ENCODE measurements at regions not wholly inside any gene's neighbourhood (a gene's known extent, or its start where the extent isn't known, plus 50 kb on each side); places are given as distances from the start of the nearest gene placed in this dataset.

GRCh38 chr18:25674183-25674582, 322.2 kb upstream of the ZNF521 start:
- Histone ChIP-seq H3K9me2 (ENCODE audit: insufficient read depth) (no peaks in the 10 kb centered on the region), H3K79me2 (ENCODE audit: low read depth) (no peaks in the 10 kb centered on the region), H4K20me1 (ENCODE audit: insufficient read depth) (no peaks in the 10 kb centered on the region), H3K4me1 (replicated peaks; ENCODE audit: insufficient read depth) (no peaks in the 10 kb centered on the region), H3K4me2 (no peak overlapping the region), H2AFZ (no peak overlapping the region), H3K27ac (no peak overlapping the region), H3K9me3 (ENCODE audit: insufficient read depth, low read depth) (no peaks in the 10 kb centered on the region), H3K27me3 (ENCODE audit: insufficient read depth, low read depth) (no peaks in the 10 kb centered on the region), H3F3A (ENCODE audit: insufficient read depth, low read depth) (no peaks in the 10 kb centered on the region), H3K36me3 (ENCODE audit: low read depth) (no peaks in the 10 kb centered on the region), H3K4me3 (no peak overlapping the region)
- CTCF ChIA-PET, result no interaction called here
- BruUV-seq (replicated peaks), result no TSS peak
- POLR2A ChIA-PET (ENCODE audit: unreplicated experiment), result no interaction called here
- TF ChIP-seq, protein P1, sequence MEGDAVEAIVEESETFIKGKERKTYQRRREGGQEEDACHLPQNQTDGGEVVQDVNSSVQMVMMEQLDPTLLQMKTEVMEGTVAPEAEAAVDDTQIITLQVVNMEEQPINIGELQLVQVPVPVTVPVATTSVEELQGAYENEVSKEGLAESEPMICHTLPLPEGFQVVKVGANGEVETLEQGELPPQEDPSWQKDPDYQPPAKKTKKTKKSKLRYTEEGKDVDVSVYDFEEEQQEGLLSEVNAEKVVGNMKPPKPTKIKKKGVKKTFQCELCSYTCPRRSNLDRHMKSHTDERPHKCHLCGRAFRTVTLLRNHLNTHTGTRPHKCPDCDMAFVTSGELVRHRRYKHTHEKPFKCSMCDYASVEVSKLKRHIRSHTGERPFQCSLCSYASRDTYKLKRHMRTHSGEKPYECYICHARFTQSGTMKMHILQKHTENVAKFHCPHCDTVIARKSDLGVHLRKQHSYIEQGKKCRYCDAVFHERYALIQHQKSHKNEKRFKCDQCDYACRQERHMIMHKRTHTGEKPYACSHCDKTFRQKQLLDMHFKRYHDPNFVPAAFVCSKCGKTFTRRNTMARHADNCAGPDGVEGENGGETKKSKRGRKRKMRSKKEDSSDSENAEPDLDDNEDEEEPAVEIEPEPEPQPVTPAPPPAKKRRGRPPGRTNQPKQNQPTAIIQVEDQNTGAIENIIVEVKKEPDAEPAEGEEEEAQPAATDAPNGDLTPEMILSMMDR (conservative IDR thresholded peaks at IDR 0.05), result no peak
- TF ChIP-seq EZH2 (IDR thresholded peaks at IDR 0.05; ENCODE audit: low read depth), result no peak
- intact Hi-C loops (cut with micrococcal nuclease; ENCODE audit: unreplicated experiment), result no loop called here
- DNase-seq, result no peak

GRCh38 chr18:25672490-25672889, 320.5 kb upstream of the ZNF521 start:
- no peaks in the 10 kb centered on the region for H3K27me3 ChIP-seq (ENCODE audit: insufficient read depth, low read depth)
- BruUV-seq (replicated peaks), result no TSS peak

DNA sequence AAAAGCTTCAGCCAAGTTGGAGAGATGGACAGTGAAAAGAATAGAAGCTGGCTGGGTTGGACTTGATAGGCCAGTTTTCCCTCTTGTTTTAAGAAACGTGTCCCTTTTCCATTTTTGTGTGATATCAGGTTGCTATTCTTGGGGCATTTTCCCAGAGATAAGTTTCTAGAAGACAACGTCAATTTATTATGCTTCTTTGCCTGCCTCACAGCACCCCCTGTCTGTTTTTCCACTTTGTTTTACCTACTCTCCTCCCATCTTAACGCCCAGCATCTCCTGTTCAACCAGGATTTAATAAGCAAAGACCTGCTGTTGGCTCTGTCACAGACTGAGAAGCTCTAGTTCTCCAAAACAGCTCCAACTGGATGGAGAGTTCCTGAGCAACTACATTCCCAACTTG, 317.8 kb upstream of the ZNF521 start:
- POLR2A ChIA-PET (ENCODE audit: unreplicated experiment), result no interaction called here
- Histone ChIP-seq H3K4me2 (no peak overlapping the region), H3K9me3 (ENCODE audit: insufficient read depth, low read depth) (no peaks in the 10 kb centered on the region), H2AFZ (no peak overlapping the region), H3K27ac (no peak overlapping the region), H3K4me3 (no peak overlapping the region), H3K36me3 (ENCODE audit: low read depth) (no peaks in the 10 kb centered on the region), H4K20me1 (ENCODE audit: insufficient read depth) (no peaks in the 10 kb centered on the region), H3K4me1 (replicated peaks; ENCODE audit: insufficient read depth) (no peaks in the 10 kb centered on the region), H3K27me3 (ENCODE audit: insufficient read depth, low read depth) (no peaks in the 10 kb centered on the region), H3F3A (ENCODE audit: insufficient read depth, low read depth) (no peaks in the 10 kb centered on the region), H3K79me2 (ENCODE audit: low read depth) (no peaks in the 10 kb centered on the region), H3K9me2 (ENCODE audit: insufficient read depth) (no peaks in the 10 kb centered on the region)
- CTCF ChIA-PET, result no interaction called here
- no TSS peak for BruUV-seq (replicated peaks)
- intact Hi-C loops (cut with micrococcal nuclease; ENCODE audit: unreplicated experiment), result no loop called here
- TF ChIP-seq, protein P1 (conservative IDR thresholded peaks at IDR 0.05), result no peak
- no peak for TF ChIP-seq EZH2 (IDR thresholded peaks at IDR 0.05; ENCODE audit: low read depth)
- DNase-seq, result no peak

More at GRCh38 chr18:25672490-25672889, 320.5 kb upstream of the ZNF521 start:
- H3F3A ChIP-seq (ENCODE audit: insufficient read depth, low read depth), result no peaks in the 10 kb centered on the region
- DNase-seq, result no peak
- ChIA-PET CTCF (no interaction called here), POLR2A (ENCODE audit: unreplicated experiment) (no interaction called here)
- H3K79me2 ChIP-seq (ENCODE audit: low read depth), result no peaks in the 10 kb centered on the region
- no peaks in the 10 kb centered on the region for H3K9me3 ChIP-seq (ENCODE audit: insufficient read depth, low read depth)
- intact Hi-C loops (cut with micrococcal nuclease; ENCODE audit: unreplicated experiment), result no loop called here
- no peak overlapping the region for H3K4me2 ChIP-seq
- H4K20me1 ChIP-seq (ENCODE audit: insufficient read depth), result no peaks in the 10 kb centered on the region
- H2AFZ ChIP-seq, result no peak overlapping the region
- H3K9me2 ChIP-seq (ENCODE audit: insufficient read depth), result no peaks in the 10 kb centered on the region
- no peak overlapping the region for H3K27ac ChIP-seq
- H3K4me3 ChIP-seq, result no peak overlapping the region
- H3K36me3 ChIP-seq (ENCODE audit: low read depth), result no peaks in the 10 kb centered on the region
- no peak for TF ChIP-seq EZH2 (IDR thresholded peaks at IDR 0.05; ENCODE audit: low read depth)
- TF ChIP-seq, protein P1 (conservative IDR thresholded peaks at IDR 0.05), result no peak
- H3K4me1 ChIP-seq (replicated peaks; ENCODE audit: insufficient read depth), result no peaks in the 10 kb centered on the region

All from PC-9 (cell line).